ENCODE measurements at regions not wholly inside any gene's neighbourhood (a gene's known extent, or its start where the extent isn't known, plus 50 kb on each side); places are given as distances from the start of the nearest gene placed in this dataset.

DNA sequence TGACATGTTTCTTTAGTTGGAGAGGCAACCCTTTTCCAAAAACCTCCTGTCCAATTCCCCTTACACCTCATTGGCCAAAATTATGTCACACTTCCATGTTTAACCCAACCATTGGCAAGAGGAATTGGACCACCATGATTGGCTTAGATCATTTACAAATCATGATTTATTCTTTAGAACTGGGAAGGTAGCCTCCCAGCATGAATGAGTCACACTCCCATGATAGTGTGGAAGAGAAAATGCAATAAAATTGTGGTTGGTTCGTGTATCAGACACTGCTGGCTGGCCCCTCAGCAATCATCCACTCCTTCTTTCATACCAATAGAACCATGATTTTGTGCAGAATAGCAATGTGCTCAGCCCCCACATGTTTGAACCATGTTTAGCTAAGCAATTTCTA, 156.6 kb upstream of the ACVR2A start:
- no peak for ATAC-seq
- Histone ChIP-seq H3K4me3 (ENCODE audit: low read depth in 2 of 2, low read length in 2 of 2) (no peak overlapping the region), H3K9me3 (ENCODE audit: control insufficient read depth, insufficient read depth, low read depth, low read length) (no peaks in the 10 kb centered on the region), H3K4me1 (ENCODE audit: control insufficient read depth, insufficient read depth, low read length) (no peaks in the 10 kb centered on the region), H3K27ac (ENCODE audit: low read length) (no peak overlapping the region), H3K36me3 (ENCODE audit: control insufficient read depth, insufficient read depth, low read length) (no peaks in the 10 kb centered on the region), H3K27me3 (ENCODE audit: control insufficient read depth, insufficient read depth, low read length) (no peaks in the 10 kb centered on the region)
- ChIA-PET POLR2A (no interaction called here), CTCF (no interaction called here)
- in situ Hi-C loops (cut with HindIII; ENCODE audit: low pct_unique_long_range_greater_than_20kb, low sequenced_read_pairs), result no loop called here
- intact Hi-C loops (cut with micrococcal nuclease; ENCODE audit: unreplicated experiment), result no loop called here
- DNase-seq (ENCODE audit: low read depth, low spot score), result no peak
- no TSS peak for BruUV-seq (replicated peaks)
- TF ChIP-seq, protein P1, sequence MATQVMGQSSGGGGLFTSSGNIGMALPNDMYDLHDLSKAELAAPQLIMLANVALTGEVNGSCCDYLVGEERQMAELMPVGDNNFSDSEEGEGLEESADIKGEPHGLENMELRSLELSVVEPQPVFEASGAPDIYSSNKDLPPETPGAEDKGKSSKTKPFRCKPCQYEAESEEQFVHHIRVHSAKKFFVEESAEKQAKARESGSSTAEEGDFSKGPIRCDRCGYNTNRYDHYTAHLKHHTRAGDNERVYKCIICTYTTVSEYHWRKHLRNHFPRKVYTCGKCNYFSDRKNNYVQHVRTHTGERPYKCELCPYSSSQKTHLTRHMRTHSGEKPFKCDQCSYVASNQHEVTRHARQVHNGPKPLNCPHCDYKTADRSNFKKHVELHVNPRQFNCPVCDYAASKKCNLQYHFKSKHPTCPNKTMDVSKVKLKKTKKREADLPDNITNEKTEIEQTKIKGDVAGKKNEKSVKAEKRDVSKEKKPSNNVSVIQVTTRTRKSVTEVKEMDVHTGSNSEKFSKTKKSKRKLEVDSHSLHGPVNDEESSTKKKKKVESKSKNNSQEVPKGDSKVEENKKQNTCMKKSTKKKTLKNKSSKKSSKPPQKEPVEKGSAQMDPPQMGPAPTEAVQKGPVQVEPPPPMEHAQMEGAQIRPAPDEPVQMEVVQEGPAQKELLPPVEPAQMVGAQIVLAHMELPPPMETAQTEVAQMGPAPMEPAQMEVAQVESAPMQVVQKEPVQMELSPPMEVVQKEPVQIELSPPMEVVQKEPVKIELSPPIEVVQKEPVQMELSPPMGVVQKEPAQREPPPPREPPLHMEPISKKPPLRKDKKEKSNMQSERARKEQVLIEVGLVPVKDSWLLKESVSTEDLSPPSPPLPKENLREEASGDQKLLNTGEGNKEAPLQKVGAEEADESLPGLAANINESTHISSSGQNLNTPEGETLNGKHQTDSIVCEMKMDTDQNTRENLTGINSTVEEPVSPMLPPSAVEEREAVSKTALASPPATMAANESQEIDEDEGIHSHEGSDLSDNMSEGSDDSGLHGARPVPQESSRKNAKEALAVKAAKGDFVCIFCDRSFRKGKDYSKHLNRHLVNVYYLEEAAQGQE (IDR thresholded peaks at IDR 0.05; ENCODE audit: insufficient read depth in 1 of 2, low read depth in 2 of 2, low read length in 1 of 2), result no peak
- no peak for TF ChIP-seq SIN3A (IDR thresholded peaks at IDR 0.05; ENCODE audit: borderline replicate concordance, insufficient read depth, low read depth, low read length)
- TF ChIP-seq POLR2AphosphoS5 (IDR thresholded peaks at IDR 0.05; ENCODE audit: low read depth, low read length), result no peak
- TF ChIP-seq, protein P2, sequence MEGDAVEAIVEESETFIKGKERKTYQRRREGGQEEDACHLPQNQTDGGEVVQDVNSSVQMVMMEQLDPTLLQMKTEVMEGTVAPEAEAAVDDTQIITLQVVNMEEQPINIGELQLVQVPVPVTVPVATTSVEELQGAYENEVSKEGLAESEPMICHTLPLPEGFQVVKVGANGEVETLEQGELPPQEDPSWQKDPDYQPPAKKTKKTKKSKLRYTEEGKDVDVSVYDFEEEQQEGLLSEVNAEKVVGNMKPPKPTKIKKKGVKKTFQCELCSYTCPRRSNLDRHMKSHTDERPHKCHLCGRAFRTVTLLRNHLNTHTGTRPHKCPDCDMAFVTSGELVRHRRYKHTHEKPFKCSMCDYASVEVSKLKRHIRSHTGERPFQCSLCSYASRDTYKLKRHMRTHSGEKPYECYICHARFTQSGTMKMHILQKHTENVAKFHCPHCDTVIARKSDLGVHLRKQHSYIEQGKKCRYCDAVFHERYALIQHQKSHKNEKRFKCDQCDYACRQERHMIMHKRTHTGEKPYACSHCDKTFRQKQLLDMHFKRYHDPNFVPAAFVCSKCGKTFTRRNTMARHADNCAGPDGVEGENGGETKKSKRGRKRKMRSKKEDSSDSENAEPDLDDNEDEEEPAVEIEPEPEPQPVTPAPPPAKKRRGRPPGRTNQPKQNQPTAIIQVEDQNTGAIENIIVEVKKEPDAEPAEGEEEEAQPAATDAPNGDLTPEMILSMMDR (IDR thresholded peaks at IDR 0.05), result no peak
- no peak for TF ChIP-seq TCF7L2 (IDR thresholded peaks at IDR 0.05; ENCODE audit: low read depth, low read length)

DNA sequence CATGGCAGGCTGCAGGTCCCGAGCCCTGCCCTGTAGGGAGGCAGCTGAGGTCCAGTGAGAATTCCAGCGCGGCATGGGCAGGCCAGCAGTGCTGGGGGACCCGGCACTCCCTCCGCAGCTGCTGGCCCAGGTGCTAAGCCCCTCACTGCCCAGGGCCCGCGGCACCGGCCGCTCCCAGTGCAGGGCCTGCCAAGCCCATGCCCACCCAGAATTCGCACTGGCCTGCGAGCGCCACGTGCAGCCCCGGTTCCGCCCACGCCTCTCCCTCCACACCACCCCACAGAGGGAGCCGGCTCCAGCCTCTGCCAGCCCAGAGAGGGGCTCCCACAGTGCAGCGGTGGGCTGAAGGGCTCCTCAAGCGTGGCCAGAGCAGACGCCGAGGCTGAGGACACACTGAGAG, 158.5 kb upstream of the ACVR2A start:
- no peaks in the 10 kb centered on the region for H3K36me3 ChIP-seq (ENCODE audit: control insufficient read depth, insufficient read depth, low read length)
- intact Hi-C loops (cut with micrococcal nuclease; ENCODE audit: unreplicated experiment) (no loop called here), in situ Hi-C loops (cut with HindIII; ENCODE audit: low pct_unique_long_range_greater_than_20kb, low sequenced_read_pairs) (no loop called here)
- ChIA-PET CTCF (no interaction called here), POLR2A (no interaction called here)
- H3K27ac ChIP-seq (ENCODE audit: low read length), result no peak overlapping the region
- BruUV-seq (replicated peaks), result no TSS peak
- no peak for DNase-seq (ENCODE audit: low read depth, low spot score)
- no peaks in the 10 kb centered on the region for H3K4me1 ChIP-seq (ENCODE audit: control insufficient read depth, insufficient read depth, low read length)
- no peak for ATAC-seq
- no peaks in the 10 kb centered on the region for H3K9me3 ChIP-seq (ENCODE audit: control insufficient read depth, insufficient read depth, low read depth, low read length)
- no peak overlapping the region for H3K4me3 ChIP-seq (ENCODE audit: low read depth in 2 of 2, low read length in 2 of 2)
- no peaks in the 10 kb centered on the region for H3K27me3 ChIP-seq (ENCODE audit: control insufficient read depth, insufficient read depth, low read length)
- TF ChIP-seq POLR2AphosphoS5 (IDR thresholded peaks at IDR 0.05; ENCODE audit: low read depth, low read length) (no peak), SIN3A (IDR thresholded peaks at IDR 0.05; ENCODE audit: borderline replicate concordance, insufficient read depth, low read depth, low read length) (no peak), TCF7L2 (IDR thresholded peaks at IDR 0.05; ENCODE audit: low read depth, low read length) (no peak)
- TF ChIP-seq, protein P2 (IDR thresholded peaks at IDR 0.05), result no peak
- TF ChIP-seq, protein P1 (IDR thresholded peaks at IDR 0.05; ENCODE audit: insufficient read depth in 1 of 2, low read depth in 2 of 2, low read length in 1 of 2), result no peak
